HG02973 (cell line): ENCODE measurements at regions not wholly inside any gene's neighbourhood (a gene's known extent, or its start where the extent isn't known, plus 50 kb on each side); places are given as distances from the start of the nearest gene placed in this dataset.
"Not testable (repeated sequence)": the region's sequence is repeated elsewhere in the genome, so short reads cannot be mapped to it uniquely, and the experiment has no call there.

Experiments used
- ATAC-seq: cut with Tn5 transposase; IDR thresholded peaks from one replicate; pipeline ENCODE4 v1.9.1; 2021; ENCODE audit warnings: moderate library complexity; ENCODE audit not compliant: unreplicated experiment

- no peak for ATAC-seq
These were observed 656.8 kb upstream of the SGO1 start for GRCh38 chr3:20842594-20843436.

DNA sequence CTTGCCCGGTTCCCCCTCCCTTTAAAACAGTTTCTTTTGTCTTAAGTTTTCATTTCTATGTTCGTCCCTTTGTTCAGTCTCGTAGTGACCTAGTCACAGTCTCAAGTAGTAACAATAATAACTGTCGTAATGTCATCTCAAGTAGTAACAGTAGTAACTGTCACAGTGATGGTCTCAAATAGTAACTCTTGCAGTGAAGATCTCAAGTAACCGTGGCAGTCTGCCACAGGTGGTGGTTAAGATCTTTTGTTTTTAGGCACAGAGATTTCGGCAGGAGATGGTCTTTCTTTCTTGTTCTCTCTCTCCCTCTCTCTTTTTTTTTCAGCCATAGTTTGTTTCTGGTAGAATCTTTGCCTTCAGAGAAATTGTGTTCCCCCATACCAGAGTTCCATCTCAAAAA, 656.0 kb upstream of the SGO1 start:
- no peak for ATAC-seq

DNA sequence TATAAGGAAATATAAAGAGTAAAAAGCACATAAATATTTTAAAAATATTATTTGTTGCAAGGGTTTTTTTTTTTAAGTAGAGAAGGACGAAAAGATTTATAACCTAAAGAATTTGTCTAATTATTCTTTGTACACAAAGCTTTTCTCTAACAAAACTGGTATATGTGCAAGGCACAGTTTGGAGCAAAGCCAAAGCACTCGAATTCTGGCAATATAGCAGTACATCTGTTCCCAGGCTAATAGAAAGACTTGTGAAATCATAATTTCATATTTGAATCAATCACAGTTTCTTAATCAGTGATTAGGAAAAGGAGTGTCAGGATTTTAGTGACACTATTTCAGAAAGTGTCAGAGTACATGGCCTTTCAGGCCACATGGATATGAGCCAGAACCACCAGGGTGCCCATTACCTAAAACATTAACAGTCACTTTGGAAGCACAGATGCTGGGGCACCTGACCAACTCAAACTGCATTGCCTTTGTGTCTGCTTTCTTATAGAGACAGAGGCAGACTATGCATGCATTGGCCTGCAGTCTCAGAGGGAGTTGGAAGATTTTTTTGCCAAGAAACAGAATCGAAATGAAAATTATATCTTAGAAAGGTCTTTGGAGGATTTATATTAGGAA, 651.8 kb upstream of the SGO1 start:
- ATAC-seq = no peak

DNA sequence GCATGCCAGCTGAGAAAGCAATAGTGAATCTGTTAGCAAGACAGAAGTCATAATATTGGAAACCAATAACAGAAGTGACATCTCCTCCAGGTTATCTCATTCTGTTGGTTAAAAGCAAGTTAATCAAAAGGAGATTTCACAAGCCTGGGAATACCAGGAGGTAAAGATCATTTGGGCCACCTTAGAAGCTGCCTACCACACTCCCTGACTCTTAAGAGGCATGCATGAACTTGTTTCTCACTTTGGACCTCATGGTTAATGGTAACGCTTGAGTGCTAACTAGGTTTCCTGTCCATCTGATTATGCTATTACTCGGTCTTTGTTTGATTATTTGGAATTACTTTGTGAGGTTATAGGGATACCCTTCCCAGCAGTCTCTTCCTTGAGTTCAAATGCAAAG, 650.8 kb upstream of the SGO1 start:
- ATAC-seq = no peak

GRCh38 chr3:20832963-20833362, 647.0 kb upstream of the SGO1 start:
- no peak for ATAC-seq

DNA sequence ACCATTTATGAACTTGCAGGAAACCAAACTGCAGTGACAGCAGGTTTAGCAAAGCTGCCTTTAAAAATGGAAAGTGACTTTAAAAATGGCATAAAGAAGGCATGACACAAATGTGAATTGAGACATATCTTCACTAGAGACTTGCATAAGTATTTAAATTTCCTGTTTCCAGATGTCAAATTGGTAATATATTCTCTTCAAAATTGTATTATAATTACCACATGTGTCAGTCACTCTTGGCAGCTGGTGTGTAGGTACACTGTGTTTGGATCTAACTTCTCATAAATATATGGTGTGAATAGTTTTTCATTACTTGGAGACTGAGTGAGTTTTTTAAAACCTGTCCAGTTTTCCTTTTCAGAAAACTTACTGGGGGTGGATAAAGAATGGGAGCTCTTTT, 636.2 kb upstream of the SGO1 start:
- no peak for ATAC-seq

GRCh38 chr3:20820872-20821271, 634.9 kb upstream of the SGO1 start:
- ATAC-seq = not testable (repeated sequence)

DNA sequence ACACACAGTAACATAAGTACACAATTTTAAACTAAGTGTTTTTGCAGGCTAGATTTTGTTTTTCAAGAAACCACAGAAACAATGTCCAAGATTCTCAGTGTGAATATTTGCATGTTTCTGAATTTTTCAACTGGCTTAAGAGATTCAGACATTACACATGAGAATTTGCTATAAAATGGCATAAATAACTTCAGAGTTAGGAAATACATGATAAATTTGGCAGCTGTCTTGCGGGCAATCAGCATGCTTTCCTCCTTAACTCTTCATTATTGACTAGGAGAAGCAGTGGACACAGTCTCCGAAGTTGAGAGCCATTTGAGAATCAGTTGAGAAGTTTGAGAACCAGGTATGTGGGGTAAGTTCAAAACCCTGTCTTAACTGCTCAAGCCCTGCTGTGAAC, 625.6 kb upstream of the SGO1 start:
- no peak for ATAC-seq

DNA sequence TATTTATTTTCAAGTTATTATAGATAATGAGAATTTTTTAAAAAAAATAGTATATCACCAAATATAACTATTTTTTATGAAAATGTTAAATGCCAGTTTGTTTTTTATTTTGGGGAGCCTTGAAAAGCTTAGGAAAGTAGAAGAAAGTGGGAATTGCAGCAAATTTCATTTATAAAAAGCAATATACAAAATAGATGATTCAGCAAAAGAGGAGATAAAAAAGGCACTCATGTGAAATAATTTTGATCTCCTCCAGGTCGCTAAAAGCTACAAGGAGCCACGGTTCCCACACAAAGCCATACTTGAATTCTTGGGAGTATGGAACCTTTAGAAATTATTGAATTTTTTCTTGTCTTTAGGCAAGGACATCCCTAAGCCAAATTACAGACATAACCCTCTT, 625.0 kb upstream of the SGO1 start:
- no peak for ATAC-seq

GRCh38 chr3:20810555-20810954, 624.5 kb upstream of the SGO1 start:
- no peak for ATAC-seq

- ATAC-seq = no peak
These were observed 623.4 kb upstream of the SGO1 start for GRCh38 chr3:20809356-20809755.

DNA sequence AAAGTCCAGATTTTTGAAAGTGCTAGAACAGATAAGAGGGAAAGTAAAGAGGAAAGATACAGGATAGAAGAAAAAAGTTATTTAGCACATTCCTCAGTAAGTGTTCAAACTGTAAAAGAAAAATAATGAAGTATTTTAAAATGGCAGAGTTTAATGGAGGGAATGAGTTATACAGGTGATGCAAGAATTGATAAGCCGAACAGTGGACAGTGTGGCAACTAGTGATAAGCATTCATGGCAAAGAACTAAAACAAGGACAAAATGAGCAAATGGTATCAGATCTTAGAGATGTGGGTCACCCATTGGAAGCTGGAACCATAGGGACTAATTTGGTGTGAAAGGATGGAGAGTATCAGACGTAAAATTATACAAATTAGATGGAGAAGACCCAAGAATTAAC, 622.9 kb upstream of the SGO1 start:
- ATAC-seq = no peak

- ATAC-seq = no peak
These were observed 612.7 kb upstream of the SGO1 start for GRCh38 chr3:20798666-20799065.

DNA sequence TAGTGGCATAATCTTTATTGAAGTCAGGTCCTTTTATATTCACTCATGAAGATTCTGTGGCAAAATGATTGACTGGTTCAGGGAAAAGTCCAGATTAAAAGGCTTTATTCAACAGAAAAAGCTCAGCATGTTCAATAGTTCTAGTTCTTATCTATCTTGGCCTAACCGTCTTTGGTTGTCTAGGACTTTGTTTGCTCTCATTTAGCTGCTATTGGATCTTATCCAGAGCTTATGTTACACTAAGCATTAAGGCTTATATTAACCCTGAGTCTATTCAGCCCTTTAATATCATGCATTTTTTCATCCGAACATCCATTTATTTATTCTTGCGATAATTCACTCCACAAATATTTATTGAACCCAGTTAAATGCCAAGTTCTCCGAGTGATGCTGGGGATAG, 601.0 kb upstream of the SGO1 start:
- ATAC-seq = no peak

- no peak for ATAC-seq
These were observed 590.7 kb upstream of the SGO1 start for GRCh38 chr3:20776692-20777091.

- ATAC-seq = no peak
These were observed 590.3 kb upstream of the SGO1 start for GRCh38 chr3:20776286-20776685.

- ATAC-seq = no peak
These were observed 587.4 kb upstream of the SGO1 start for GRCh38 chr3:20773320-20773984.

DNA sequence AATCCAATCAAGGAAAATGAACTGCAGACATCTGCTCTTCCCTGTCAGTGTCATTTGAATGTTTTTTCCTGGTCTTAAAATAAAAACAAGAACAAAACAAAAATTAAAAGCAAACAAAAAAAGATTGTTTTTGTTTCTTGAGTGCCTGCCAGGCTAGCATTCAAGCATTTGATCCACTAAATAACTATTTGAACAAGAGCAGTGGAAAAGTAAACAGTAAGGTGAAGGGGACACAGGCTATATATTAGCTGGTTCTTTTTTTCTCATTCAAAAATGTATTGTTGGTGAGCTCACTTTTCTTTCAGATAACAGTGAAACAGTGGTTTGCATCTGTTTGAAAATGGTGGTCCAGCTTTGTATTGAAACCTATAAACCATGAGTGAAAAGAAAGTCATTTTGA, 586.9 kb upstream of the SGO1 start:
- ATAC-seq = no peak

DNA sequence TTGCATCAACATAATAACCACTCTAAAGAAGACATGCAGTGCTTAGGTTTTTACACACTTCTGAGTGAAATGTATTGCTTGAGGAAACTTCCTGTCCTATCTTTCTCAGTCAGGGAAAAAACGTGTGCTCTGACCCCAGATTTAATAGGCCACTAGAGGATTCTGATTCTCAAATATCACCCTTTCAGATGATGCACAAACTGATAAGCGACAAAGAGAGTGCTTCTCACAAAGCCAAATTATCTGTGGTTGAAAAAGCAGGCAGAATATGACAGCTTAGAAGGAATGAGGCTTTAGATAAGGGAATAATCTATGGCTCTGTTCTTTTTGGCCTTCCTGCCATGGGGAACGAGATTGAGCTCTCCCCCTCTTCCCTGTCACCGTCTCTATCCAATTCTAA, 583.4 kb upstream of the SGO1 start:
- no peak for ATAC-seq

GRCh38 chr3:20760981-20761380, 575.0 kb upstream of the SGO1 start:
- ATAC-seq = no peak

DNA sequence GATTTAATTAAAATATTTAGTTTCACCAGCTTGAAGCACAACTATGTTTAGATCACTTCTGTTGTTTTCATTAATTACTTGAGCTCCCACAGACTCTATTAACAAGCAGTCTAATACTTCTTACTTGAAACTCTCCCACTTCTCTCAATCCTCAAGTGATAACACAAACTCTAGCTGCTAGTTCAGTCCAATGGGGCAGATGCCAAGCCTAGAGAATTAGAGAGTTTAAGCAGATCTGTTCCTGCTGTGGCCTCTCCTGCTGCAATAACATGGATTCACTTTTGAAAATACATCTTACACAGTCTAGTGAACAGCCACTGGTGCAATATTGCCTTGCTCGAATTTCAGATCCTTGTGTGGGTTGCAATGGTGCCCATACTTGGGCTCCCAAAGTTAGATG, 566.4 kb upstream of the SGO1 start:
- no peak for ATAC-seq

GRCh38 chr3:20751296-20751695, 565.3 kb upstream of the SGO1 start:
- no peak for ATAC-seq
